SK-N-SH (cell line): ENCODE measurements at regions not wholly inside any gene's neighbourhood (a gene's known extent, or its start where the extent isn't known, plus 50 kb on each side); places are given as distances from the start of the nearest gene placed in this dataset.

Experiments used
- CTCF ChIA-PET: fragments of 300-600, 350-600 bp; formaldehyde crosslinking; extraction: SDS; loops from one replicate; lab custom pipeline; 2021; lab: Yijun Ruan, JAX
- POLR2A ChIA-PET: fragments of 350-600 bp; sonication (Branson Sonifier 250); formaldehyde crosslinking; extraction: SDS; loops from one replicate; lab custom pipeline; 2020; ENCODE audit warnings: antibody characterized with exemption, inconsistent platforms; lab: Yijun Ruan, JAX
- DNase-seq: peaks from one replicate; pipeline ENCODE4 v3.0.0; 2012
- H2AFZ ChIP-seq: fragments of 200-600 bp; sonication (generic); 2 replicates; pipeline ENCODE4 v1.8.1; 2016; ENCODE audit warnings: antibody characterized with exemption, mild to moderate bottlenecking, low read depth
- H3F3A ChIP-seq: fragments of 200-600 bp; sonication (generic); replicated peaks from 2 replicates; pipeline ENCODE3; 2016; ENCODE audit warnings: antibody characterized with exemption, mild to moderate bottlenecking; ENCODE audit not compliant: insufficient read depth
- H3K27ac ChIP-seq, 2 experiments: fragments of 200-500 bp in 1 of 2; fragments of 200-600 bp in 1 of 2; sonication (Bioruptor generic) in 1 of 2; sonication (generic), shearing (Covaris generic) in 1 of 2; 2 replicates each; pipeline versions ENCODE4 v1.5.1 to v1.6.1; 2014 to 2016; ENCODE audit warnings: low read depth in 2 of 2, inconsistent platforms in 1 of 2, low read length in 1 of 2, mild to moderate bottlenecking in 1 of 2, mixed read lengths in 1 of 2
- H3K27me3 ChIP-seq: fragments of 200-600 bp; sonication (generic), shearing (Covaris generic); 2 replicates; pipeline ENCODE4 v1.6.1; 2016; ENCODE audit warnings: mixed run types; ENCODE audit not compliant: insufficient read depth
- H3K36me3 ChIP-seq, 2 experiments: fragments of 200-500 bp in 1 of 2; fragments of 200-600 bp in 1 of 2; sonication (Bioruptor generic) in 1 of 2; sonication (generic) in 1 of 2; replicated peaks in 1 of 2; 2 replicates each; pipeline versions ENCODE3 to v1.5.1; 2014 to 2016; ENCODE audit warnings: low read length in 1 of 2, mild to moderate bottlenecking in 1 of 2; ENCODE audit not compliant: insufficient read depth in 2 of 2, control insufficient read depth in 1 of 2
- H3K4me1 ChIP-seq, 2 experiments: fragments of 200-500 bp in 1 of 2; fragments of 200-600 bp in 1 of 2; sonication (Bioruptor generic) in 1 of 2; sonication (generic), shearing (Covaris generic) in 1 of 2; 2 replicates each; pipeline versions ENCODE4 v1.5.1 to v1.6.1; 2014 to 2016; ENCODE audit warnings: low read depth in 1 of 2, low read length in 1 of 2, mixed run types in 1 of 2; ENCODE audit not compliant: insufficient read depth in 2 of 2, control insufficient read depth in 1 of 2
- H3K4me2 ChIP-seq: fragments of 200-600 bp; sonication (generic), shearing (Covaris generic); 2 replicates; pipeline ENCODE4 v1.6.1; 2017; ENCODE audit warnings: mixed run types
- H3K4me3 ChIP-seq, 2 experiments: fragments of 200-500 bp in 1 of 2; fragments of 200-600 bp in 1 of 2; sonication (Bioruptor generic) in 1 of 2; sonication (generic), shearing (Covaris generic) in 1 of 2; 2 replicates each; pipeline versions ENCODE4 v1.5.1 to v1.8.1; 2014 to 2016; ENCODE audit warnings: low read depth in 2 of 2, inconsistent platforms in 1 of 2, low read length in 1 of 2, mild to moderate bottlenecking in 1 of 2, mixed read lengths in 1 of 2, moderate library complexity in 1 of 2
- H3K79me2 ChIP-seq: fragments of 200-600 bp; sonication (generic); 2 replicates; pipeline ENCODE4 v1.8.1; 2017; ENCODE audit warnings: mild to moderate bottlenecking; ENCODE audit not compliant: insufficient read depth
- H3K9ac ChIP-seq: fragments of 200-600 bp; sonication (generic); 2 replicates; pipeline ENCODE4 v1.6.1; 2017; ENCODE audit warnings: mixed run types
- H3K9me2 ChIP-seq: fragments of 200-600 bp; sonication (generic); 2 replicates; pipeline ENCODE4 v1.6.1; 2017; ENCODE audit warnings: mixed run types
- H3K9me3 ChIP-seq: fragments of 200-600 bp; sonication (generic); 2 replicates; pipeline ENCODE4 v1.6.1; 2017; ENCODE audit warnings: mixed run types, mild to moderate bottlenecking, moderate library complexity
- H4K20me1 ChIP-seq: fragments of 200-600 bp; sonication (generic); 2 replicates; pipeline ENCODE4 v1.6.1; 2017; ENCODE audit warnings: mild to moderate bottlenecking, mixed run types; ENCODE audit not compliant: insufficient read depth
- CHD2 ChIP-seq: fragments of 150-350 bp; IDR thresholded peaks from 2 replicates; pipeline ENCODE4 v1.6.1; 2018; ENCODE audit warnings: low read length; ENCODE audit not compliant: partially characterized antibody
- ELF1 ChIP-seq: IDR thresholded peaks from 2 replicates; pipeline ENCODE4 v1.4.0; 2012
- EP300 ChIP-seq, 2 experiments: IDR thresholded peaks; 2 replicates each; pipeline versions ENCODE4 v1.4.0 to v1.6.1; 2012; ENCODE audit warnings: borderline replicate concordance in 1 of 2, low read depth in 1 of 2, low read length in 1 of 2
- EZH2phosphoT487 ChIP-seq: fragments of 200-600 bp; sonication (generic); IDR thresholded peaks from 2 replicates; pipeline ENCODE4 v1.6.1; 2017; ENCODE audit warnings: low read depth, mixed run types, mild to moderate bottlenecking, antibody characterized with exemption, moderate library complexity, borderline replicate concordance
- FOSL2 ChIP-seq: IDR thresholded peaks from 2 replicates; pipeline ENCODE4 v1.4.0; 2012; ENCODE audit warnings: low read depth, mild to moderate bottlenecking, moderate library complexity, borderline replicate concordance
- FOXJ3 ChIP-seq: sonication (generic); formaldehyde crosslinking; IDR thresholded peaks from 2 replicates; pipeline ENCODE4 v1.5.1; 2020; ENCODE audit warnings: mild to moderate bottlenecking, missing genetic modification reagents
- GABPA ChIP-seq: IDR thresholded peaks from 2 replicates; pipeline ENCODE4 v1.4.0; 2012; ENCODE audit warnings: low read depth, mild to moderate bottlenecking
- GATA2 ChIP-seq: sonication (generic); formaldehyde crosslinking; IDR thresholded peaks from 2 replicates; pipeline ENCODE4 v1.5.0; 2020; ENCODE audit warnings: mild to moderate bottlenecking, missing genetic modification reagents
- JUND ChIP-seq: IDR thresholded peaks from 2 replicates; pipeline ENCODE4 v1.4.0; 2012
- MAX ChIP-seq: IDR thresholded peaks from 2 replicates; pipeline ENCODE4 v1.4.0; 2012; ENCODE audit warnings: low read depth
- MXI1 ChIP-seq: IDR thresholded peaks from 2 replicates; pipeline ENCODE4 v1.6.1; 2012; ENCODE audit warnings: mild to moderate bottlenecking, low read depth, low read length, improper control_type of control experiment
- PBX3 ChIP-seq: IDR thresholded peaks from 2 replicates; pipeline ENCODE4; 2012
- RFX5 ChIP-seq: IDR thresholded peaks from 2 replicates; pipeline ENCODE4 v1.6.1; 2012; ENCODE audit warnings: mild to moderate bottlenecking, improper control_type of control experiment, low read length
- RXRA ChIP-seq: IDR thresholded peaks from 2 replicates; pipeline ENCODE4 v1.4.0; 2012; ENCODE audit warnings: low read depth, mild to moderate bottlenecking, borderline replicate concordance
- SIN3A ChIP-seq: IDR thresholded peaks from 2 replicates; pipeline ENCODE4 v1.6.1; 2012; ENCODE audit warnings: low read depth, mild to moderate bottlenecking, low read length, moderate library complexity, borderline replicate concordance
- SMC3 ChIP-seq: IDR thresholded peaks from 2 replicates; pipeline ENCODE4 v1.6.1; 2012; ENCODE audit warnings: low read depth, low read length, improper control_type of control experiment
- TEAD4 ChIP-seq: IDR thresholded peaks from 2 replicates; pipeline ENCODE4 v1.4.0; 2012; ENCODE audit warnings: mild to moderate bottlenecking, borderline replicate concordance; ENCODE audit not compliant: insufficient read depth
- YY1 ChIP-seq: IDR thresholded peaks from 2 replicates; pipeline ENCODE4 v1.4.0; 2012; ENCODE audit warnings: low read depth, mild to moderate bottlenecking
- WGBS: methylation state at CpG from one replicate; pipeline ENCODE4 v1.1.6; 2017; ENCODE audit warnings: low lambda C conversion rate; 5-methylcytosine and 5-hydroxymethylcytosine counted together
- TF ChIP-seq, protein P1 (sequence below): IDR thresholded peaks from 2 replicates; pipeline ENCODE4 v1.4.0; 2012; ENCODE audit warnings: low read depth, borderline replicate concordance

- Histone ChIP-seq H3K4me1 (peaks cover 0 to 3% of the 10 kb centered on the region in 2 experiments; a peak in 1 of 4 replicates), H3K79me2 (no peaks in the 10 kb centered on the region), H3K9me2 (no peaks in the 10 kb centered on the region), H3K36me3 (no peaks in the 10 kb centered on the region), H3K9me3 (no peaks in the 10 kb centered on the region), H3F3A (no peaks in the 10 kb centered on the region), H3K27me3 (no peaks in the 10 kb centered on the region), H2AFZ (no peak overlapping the region), H3K4me2 (no peak overlapping the region), H4K20me1 (no peaks in the 10 kb centered on the region), H3K4me3 (no peak overlapping the region), H3K9ac (no peak overlapping the region), H3K27ac (no peak overlapping the region)
- no peak for TF ChIP-seq JUND
- TF ChIP-seq GABPA = no peak
- TF ChIP-seq MXI1 = no peak
- TF ChIP-seq SIN3A = no peak
- no peak for TF ChIP-seq TEAD4
- no peak for TF ChIP-seq RFX5
- no peak for TF ChIP-seq MAX
- no peak for TF ChIP-seq FOSL2
- TF ChIP-seq EZH2phosphoT487 = no peak
- POLR2A ChIA-PET = no interaction called here
- no peak for DNase-seq
- CTCF ChIA-PET = interaction anchor here (0.6 to 1.1 kb wide), 2 partner anchors 37 to 125 kb away, joined by 3 read pairs; no protein-coding TSS in a partner anchor
- 10% methylated on average over 4 of the region's 4 CpGs for WGBS
Observed at GRCh38 chr9:118295413-118295812, 591.2 kb downstream of the TLR4 start.

GRCh38 chr9:118302721-118303120, 598.5 kb downstream of the TLR4 start:
- H3K36me3 ChIP-seq = no peaks in the 10 kb centered on the region

More at GRCh38 chr9:118302721-118303120, 598.5 kb downstream of the TLR4 start:
- Histone ChIP-seq H3K27ac (no peak overlapping the region), H3K79me2 (no peaks in the 10 kb centered on the region), H3K9me3 (no peaks in the 10 kb centered on the region), H3K9me2 (no peaks in the 10 kb centered on the region), H4K20me1 (no peaks in the 10 kb centered on the region), H3K27me3 (no peaks in the 10 kb centered on the region), H3K9ac (no peak overlapping the region), H3K4me1 (peaks cover 0 to 3% of the 10 kb centered on the region in 2 experiments; a peak in 1 of 4 replicates), H2AFZ (no peak overlapping the region), H3F3A (no peaks in the 10 kb centered on the region), H3K4me3 (no peak overlapping the region), H3K4me2 (no peak overlapping the region)
- ChIA-PET CTCF (no interaction called here), POLR2A (no interaction called here)
- WGBS = 33% methylated on average over 2 of the region's 2 CpGs
- no peak for DNase-seq
- TF ChIP-seq TEAD4 (no peak), YY1 (no peak), SIN3A (no peak), ELF1 (no peak), EP300 (IDR thresholded peaks at IDR 0.05; ENCODE audit: borderline replicate concordance in 1 of 2, low read depth in 1 of 2, low read length in 1 of 2) (no peak), GATA2 (CRISPR knock-in tag) (no peak), RFX5 (no peak), PBX3 (no peak), SMC3 (no peak), FOXJ3 (CRISPR knock-in tag) (no peak), MAX (no peak), CHD2 (no peak), RXRA (no peak), EZH2phosphoT487 (no peak)
- TF ChIP-seq, protein P1, sequence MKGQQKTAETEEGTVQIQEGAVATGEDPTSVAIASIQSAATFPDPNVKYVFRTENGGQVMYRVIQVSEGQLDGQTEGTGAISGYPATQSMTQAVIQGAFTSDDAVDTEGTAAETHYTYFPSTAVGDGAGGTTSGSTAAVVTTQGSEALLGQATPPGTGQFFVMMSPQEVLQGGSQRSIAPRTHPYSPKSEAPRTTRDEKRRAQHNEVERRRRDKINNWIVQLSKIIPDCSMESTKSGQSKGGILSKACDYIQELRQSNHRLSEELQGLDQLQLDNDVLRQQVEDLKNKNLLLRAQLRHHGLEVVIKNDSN = no peak
